VCaP (cell line): ENCODE measurements at regions not wholly inside any gene's neighbourhood (a gene's known extent, or its start where the extent isn't known, plus 50 kb on each side); places are given as distances from the start of the nearest gene placed in this dataset.

Experiments
- H3K27ac ChIP-seq: fragments of 450-650 bp; 2 replicates; pipeline ENCODE4 v1.5.1; 2017
- CTCF ChIP-seq: fragments of 450-650 bp; conservative IDR thresholded peaks from 2 replicates; pipeline ENCODE4 v1.5.1; 2017; ENCODE audit warnings: mild to moderate bottlenecking, moderate library complexity

- TF ChIP-seq CTCF: no peak
- no peak overlapping the region for H3K27ac ChIP-seq
Observed at GRCh38 chr12:123059500-123059899, 79.0 kb downstream of the ARL6IP4 start.

- no peak for TF ChIP-seq CTCF
- H3K27ac ChIP-seq: no peak overlapping the region
Observed at GRCh38 chr12:123058980-123059379, 78.5 kb downstream of the ARL6IP4 start.

DNA sequence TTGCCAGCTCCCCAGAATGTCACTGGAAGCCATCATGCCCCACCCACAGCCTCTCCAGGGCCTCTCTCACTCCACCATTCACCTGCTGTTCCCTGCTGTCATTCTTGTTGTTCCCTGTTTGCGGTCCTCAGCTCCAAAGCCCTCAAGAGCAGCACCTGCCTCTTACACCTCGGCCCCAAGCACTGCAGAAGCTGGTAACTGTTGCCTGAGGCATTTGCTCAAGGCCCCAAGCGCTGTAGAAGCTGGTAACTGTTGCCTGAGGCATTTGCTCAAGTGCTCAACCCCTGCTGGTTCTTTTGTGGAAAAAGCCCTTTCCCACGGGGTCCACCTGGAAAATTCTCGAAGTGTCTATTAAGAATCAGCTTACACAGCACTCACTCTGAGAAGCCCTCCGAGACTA, 78.0 kb downstream of the ARL6IP4 start:
- H3K27ac ChIP-seq: no peak overlapping the region
- TF ChIP-seq CTCF: no peak

DNA sequence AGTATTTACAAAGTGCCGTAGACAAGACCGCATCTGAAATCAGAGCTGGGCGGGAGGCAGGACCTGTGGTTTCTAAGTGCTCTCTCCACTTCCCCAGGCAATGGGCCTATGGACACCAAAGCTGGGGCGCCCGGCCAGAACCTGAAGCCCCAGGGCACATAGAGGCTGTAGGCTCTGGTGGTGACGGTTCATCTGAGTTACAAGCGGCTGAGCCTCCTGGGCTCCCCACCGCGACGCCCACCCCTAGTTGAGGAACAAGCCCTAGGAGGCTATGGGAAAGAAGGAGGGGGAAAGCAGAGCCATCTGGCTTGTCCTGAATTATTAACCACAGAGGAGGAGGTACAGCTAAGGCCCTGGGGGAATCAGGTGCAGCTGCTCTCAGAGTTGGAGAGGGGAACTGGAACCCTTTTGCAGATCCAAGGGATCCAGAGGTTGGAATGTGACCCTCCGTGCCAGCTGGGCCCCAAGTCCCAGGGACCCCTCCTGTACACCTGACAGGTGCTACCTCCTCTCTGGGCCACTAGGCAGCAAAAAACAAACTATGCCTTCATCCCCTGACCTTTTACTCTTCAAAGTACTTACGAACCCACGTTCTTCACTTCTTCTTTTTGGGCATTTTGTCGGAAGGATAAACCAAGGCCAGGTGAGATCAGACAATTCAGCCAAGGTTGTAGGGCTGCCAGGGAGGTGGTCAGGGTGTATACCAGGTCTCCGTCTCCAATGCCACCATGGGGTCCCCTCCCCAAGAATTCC, 77.2 kb downstream of the ARL6IP4 start:
- H3K27ac ChIP-seq: no peak overlapping the region
- no peak for TF ChIP-seq CTCF

DNA sequence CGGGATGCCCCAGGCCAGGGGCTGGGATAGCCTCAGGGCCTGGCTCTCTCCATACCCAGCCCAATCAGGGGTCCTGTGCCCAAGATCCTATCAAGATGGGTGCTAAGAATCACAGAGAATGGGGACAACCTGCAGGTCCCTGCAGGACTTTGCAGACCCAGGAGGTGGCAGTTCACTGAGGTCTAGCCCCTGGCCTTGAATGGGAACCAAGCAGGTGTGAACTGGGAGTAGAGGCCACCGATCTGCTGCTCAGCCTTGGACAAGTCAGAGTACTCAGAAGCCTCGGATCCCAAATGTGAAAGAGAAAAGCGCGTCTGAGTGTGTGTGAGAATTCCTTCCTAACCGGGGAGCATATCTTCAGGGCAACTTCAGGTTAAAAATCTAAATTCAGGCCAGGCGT, 76.2 kb downstream of the ARL6IP4 start:
- H3K27ac ChIP-seq: no peak overlapping the region
- TF ChIP-seq CTCF: no peak

- H3K27ac ChIP-seq: no peak overlapping the region
- TF ChIP-seq CTCF: no peak
Observed at GRCh38 chr12:123056053-123056452, 75.6 kb downstream of the ARL6IP4 start.

DNA sequence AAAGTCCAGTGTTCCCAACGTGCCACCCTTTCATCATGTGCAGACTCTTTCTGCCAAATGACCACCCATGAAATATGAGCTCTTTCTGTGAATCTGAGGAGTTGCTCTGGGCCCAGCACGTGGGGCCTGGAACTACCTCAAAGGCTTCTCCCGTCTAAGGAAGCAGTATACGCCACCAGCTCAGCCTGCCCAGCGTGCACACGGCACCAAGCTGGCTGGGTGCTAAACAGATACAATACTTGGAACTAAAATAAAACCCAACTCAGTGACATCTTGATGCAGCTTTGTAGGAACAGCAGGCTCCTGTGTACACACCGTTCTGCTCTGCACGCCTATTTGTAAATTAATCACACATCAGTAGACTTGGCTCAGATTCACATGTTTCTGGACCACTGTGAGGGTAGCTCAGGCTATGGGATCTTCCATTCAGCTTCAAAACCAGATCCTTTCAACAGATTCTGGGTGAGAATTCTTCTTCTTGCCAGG, 74.8 kb downstream of the ARL6IP4 start:
- no peak for TF ChIP-seq CTCF
- H3K27ac ChIP-seq: no peak overlapping the region
